GM23338 (cell line): ENCODE measurements at regions not wholly inside any gene's neighbourhood (a gene's known extent, or its start where the extent isn't known, plus 50 kb on each side); places are given as distances from the start of the nearest gene placed in this dataset.

Experiments
- CREB1 ChIP-seq: fragments of 250-450 bp; sonication (Bioruptor Pico); IDR thresholded peaks from 2 replicates; pipeline ENCODE4 v1.5.0; 2020; ENCODE audit warnings: low read depth, mild to moderate bottlenecking, moderate library complexity
- CTCF ChIP-seq, 2 experiments: fragments of 200-600 bp in 1 of 2; sonication (generic) in 1 of 2; conservative IDR thresholded peaks; 2 replicates each; pipeline versions ENCODE4 v1.5.1 to v1.6.1; 2016 to 2017; ENCODE audit warnings: antibody characterized with exemption in 2 of 2, low read depth in 2 of 2, mild to moderate bottlenecking in 2 of 2, moderate library complexity in 1 of 2
- EZH2 ChIP-seq: fragments of 200-600 bp; sonication (generic); IDR thresholded peaks from one replicate; pipeline ENCODE4 v1.8.0; 2017; ENCODE audit warnings: antibody characterized with exemption, mild to moderate bottlenecking, low read depth; ENCODE audit not compliant: unreplicated experiment
- EZH2phosphoT487 ChIP-seq: fragments of 200-600 bp; sonication (generic); IDR thresholded peaks from one replicate; pipeline ENCODE4 v1.8.1; 2018; ENCODE audit warnings: antibody characterized with exemption; ENCODE audit not compliant: unreplicated experiment
- POLR2AphosphoS5 ChIP-seq: IDR thresholded peaks from 2 replicates; pipeline ENCODE4 v1.6.1; 2016; ENCODE audit warnings: antibody characterized with exemption, low read depth
- STAT1 ChIP-seq: IDR thresholded peaks from one replicate; pipeline ENCODE4 v1.6.1; 2016; ENCODE audit warnings: antibody characterized with exemption; ENCODE audit not compliant: unreplicated experiment
- ZNF114 ChIP-seq: fragments of 250-450 bp; sonication (Bioruptor Pico); IDR thresholded peaks from 2 replicates; pipeline ENCODE4 v1.5.0; 2020; ENCODE audit warnings: mild to moderate bottlenecking, moderate library complexity
- TF ChIP-seq, protein P1 (sequence below): IDR thresholded peaks from one replicate; pipeline ENCODE4 v1.6.1; 2018; ENCODE audit warnings: antibody characterized with exemption; ENCODE audit not compliant: unreplicated experiment

- no peak for TF ChIP-seq CTCF (conservative IDR thresholded peaks at IDR 0.05; ENCODE audit: low read depth in 2 of 2)
- no peak for TF ChIP-seq STAT1
- TF ChIP-seq POLR2AphosphoS5: no peak
- no peak for TF ChIP-seq CREB1 (CRISPR knock-in tag)
- TF ChIP-seq EZH2: no peak
- no peak for TF ChIP-seq ZNF114 (CRISPR knock-in tag)
- TF ChIP-seq, protein P1, sequence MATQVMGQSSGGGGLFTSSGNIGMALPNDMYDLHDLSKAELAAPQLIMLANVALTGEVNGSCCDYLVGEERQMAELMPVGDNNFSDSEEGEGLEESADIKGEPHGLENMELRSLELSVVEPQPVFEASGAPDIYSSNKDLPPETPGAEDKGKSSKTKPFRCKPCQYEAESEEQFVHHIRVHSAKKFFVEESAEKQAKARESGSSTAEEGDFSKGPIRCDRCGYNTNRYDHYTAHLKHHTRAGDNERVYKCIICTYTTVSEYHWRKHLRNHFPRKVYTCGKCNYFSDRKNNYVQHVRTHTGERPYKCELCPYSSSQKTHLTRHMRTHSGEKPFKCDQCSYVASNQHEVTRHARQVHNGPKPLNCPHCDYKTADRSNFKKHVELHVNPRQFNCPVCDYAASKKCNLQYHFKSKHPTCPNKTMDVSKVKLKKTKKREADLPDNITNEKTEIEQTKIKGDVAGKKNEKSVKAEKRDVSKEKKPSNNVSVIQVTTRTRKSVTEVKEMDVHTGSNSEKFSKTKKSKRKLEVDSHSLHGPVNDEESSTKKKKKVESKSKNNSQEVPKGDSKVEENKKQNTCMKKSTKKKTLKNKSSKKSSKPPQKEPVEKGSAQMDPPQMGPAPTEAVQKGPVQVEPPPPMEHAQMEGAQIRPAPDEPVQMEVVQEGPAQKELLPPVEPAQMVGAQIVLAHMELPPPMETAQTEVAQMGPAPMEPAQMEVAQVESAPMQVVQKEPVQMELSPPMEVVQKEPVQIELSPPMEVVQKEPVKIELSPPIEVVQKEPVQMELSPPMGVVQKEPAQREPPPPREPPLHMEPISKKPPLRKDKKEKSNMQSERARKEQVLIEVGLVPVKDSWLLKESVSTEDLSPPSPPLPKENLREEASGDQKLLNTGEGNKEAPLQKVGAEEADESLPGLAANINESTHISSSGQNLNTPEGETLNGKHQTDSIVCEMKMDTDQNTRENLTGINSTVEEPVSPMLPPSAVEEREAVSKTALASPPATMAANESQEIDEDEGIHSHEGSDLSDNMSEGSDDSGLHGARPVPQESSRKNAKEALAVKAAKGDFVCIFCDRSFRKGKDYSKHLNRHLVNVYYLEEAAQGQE: no peak
- no peak for TF ChIP-seq EZH2phosphoT487
These were observed 135.0 kb downstream of the RALA start for GRCh38 chr7:39758234-39758970.
